HG03060 (cell line): ENCODE measurements at regions not wholly inside any gene's neighbourhood (a gene's known extent, or its start where the extent isn't known, plus 50 kb on each side); places are given as distances from the start of the nearest gene placed in this dataset.
"Not testable (repeated sequence)": the region's sequence is repeated elsewhere in the genome, so short reads cannot be mapped to it uniquely, and the experiment has no call there.

Experiments
- ATAC-seq: cut with Tn5 transposase; IDR thresholded peaks from one replicate; pipeline ENCODE4 v1.9.1; 2021; ENCODE audit warnings: low read depth, moderate number of reproducible peaks; ENCODE audit not compliant: unreplicated experiment

- no peak for ATAC-seq
These were observed 186.6 kb upstream of the OTX2 start for GRCh38 chr14:56996721-56997399.

- ATAC-seq, result no peak
These were observed 184.7 kb upstream of the OTX2 start for GRCh38 chr14:56995010-56995409.

GRCh38 chr14:56992332-56992820 is 182.1 kb upstream of the OTX2 start:
- no peak for ATAC-seq

- ATAC-seq, result not testable (repeated sequence)
These were observed 180.8 kb upstream of the OTX2 start for GRCh38 chr14:56990991-56991627.

GRCh38 chr14:56989359-56989758 is 179.1 kb upstream of the OTX2 start:
- no peak for ATAC-seq

- ATAC-seq, result no peak
These were observed 169.7 kb upstream of the OTX2 start for GRCh38 chr14:56979936-56980335.

GRCh38 chr14:56976211-56976610 is 165.9 kb upstream of the OTX2 start:
- ATAC-seq, result no peak

GRCh38 chr14:56975521-56975920 is 165.2 kb upstream of the OTX2 start:
- ATAC-seq, result no peak

GRCh38 chr14:56972948-56973347 is 162.7 kb upstream of the OTX2 start:
- ATAC-seq, result no peak

GRCh38 chr14:56964895-56965294 is 154.6 kb upstream of the OTX2 start:
- no peak for ATAC-seq

- no peak for ATAC-seq
These were observed 153.1 kb upstream of the OTX2 start for GRCh38 chr14:56963381-56963780.

- ATAC-seq, result no peak
These were observed 152.3 kb upstream of the OTX2 start for GRCh38 chr14:56962444-56963080.

- ATAC-seq, result no peak
These were observed 149.6 kb upstream of the OTX2 start for GRCh38 chr14:56959869-56960268.

- no peak for ATAC-seq
These were observed 148.8 kb upstream of the OTX2 start for GRCh38 chr14:56959121-56959520.

GRCh38 chr14:56956182-56956581 is 145.9 kb upstream of the OTX2 start:
- no peak for ATAC-seq

GRCh38 chr14:56955745-56956144 is 145.5 kb upstream of the OTX2 start:
- ATAC-seq, result no peak

GRCh38 chr14:56953884-56954283 is 143.6 kb upstream of the OTX2 start:
- ATAC-seq, result no peak

GRCh38 chr14:56952766-56953473 is 142.6 kb upstream of the OTX2 start:
- no peak for ATAC-seq

GRCh38 chr14:56949828-56950227 is 139.5 kb upstream of the OTX2 start:
- ATAC-seq, result no peak

GRCh38 chr14:56945291-56945690 is 135.0 kb upstream of the OTX2 start:
- no peak for ATAC-seq

GRCh38 chr14:56944397-56944796 is 134.1 kb upstream of the OTX2 start:
- no peak for ATAC-seq
